ENCODE measurements at regions not wholly inside any gene's neighbourhood (a gene's known extent, or its start where the extent isn't known, plus 50 kb on each side); places are given as distances from the start of the nearest gene placed in this dataset.

GRCh38 chr2:144825331-144826020 is 305.6 kb upstream of the ZEB2 start:
- TF ChIP-seq SPI1 (IDR thresholded peaks at IDR 0.05; ENCODE audit: borderline replicate concordance, low read depth): no peak
- no peaks in the 10 kb centered on the region for H3K27me3 ChIP-seq (ENCODE audit: insufficient read depth, poor library complexity, severe bottlenecking)
- no peak overlapping the region for H3K4me3 ChIP-seq (replicated peaks; ENCODE audit: insufficient read depth, low read length)
- DNase-seq (ENCODE audit: low read depth in 1 of 2, low spot score in 1 of 2): peak in 1 of 2 experiments; percentile 9
- no peak overlapping the region for H3K27ac ChIP-seq (replicated peaks)

GRCh38 chr2:144824306-144825080 is 304.6 kb upstream of the ZEB2 start:
- Histone ChIP-seq H3K4me3 (replicated peaks; ENCODE audit: insufficient read depth, low read length) (no peak overlapping the region), H3K27ac (replicated peaks) (no peak overlapping the region), H3K27me3 (ENCODE audit: insufficient read depth, poor library complexity, severe bottlenecking) (no peaks in the 10 kb centered on the region)
- DNase-seq (ENCODE audit: low read depth in 1 of 2, low spot score in 1 of 2): no peak
- TF ChIP-seq GABPA (IDR thresholded peaks at IDR 0.05; ENCODE audit: low read depth) (no peak), REST (IDR thresholded peaks at IDR 0.05; ENCODE audit: insufficient replicate concordance, low read depth) (no peak), SPI1 (IDR thresholded peaks at IDR 0.05; ENCODE audit: borderline replicate concordance, low read depth) (no peak), CTCF (IDR thresholded peaks at IDR 0.05; ENCODE audit: insufficient read depth, low read length) (no peak)

- no peak for DNase-seq (ENCODE audit: low read depth in 1 of 2, low spot score in 1 of 2)
- H3K27ac ChIP-seq (replicated peaks): no peak overlapping the region
Measured at GRCh38 chr2:144822966-144823365, 303.0 kb upstream of the ZEB2 start.

GRCh38 chr2:144812288-144812687 is 292.4 kb upstream of the ZEB2 start:
- no peak for TF ChIP-seq REST (IDR thresholded peaks at IDR 0.05; ENCODE audit: insufficient replicate concordance, low read depth)
- TF ChIP-seq GABPA (IDR thresholded peaks at IDR 0.05; ENCODE audit: low read depth): no peak
- TF ChIP-seq SPI1 (IDR thresholded peaks at IDR 0.05; ENCODE audit: borderline replicate concordance, low read depth): no peak
- no peak for TF ChIP-seq CTCF (IDR thresholded peaks at IDR 0.05; ENCODE audit: insufficient read depth, low read length)
- no peak for TF ChIP-seq POLR2AphosphoS5 (IDR thresholded peaks at IDR 0.05; ENCODE audit: low read depth)
- no peak for DNase-seq (ENCODE audit: low read depth in 1 of 2, low spot score in 1 of 2)
- H3K4me3 ChIP-seq (replicated peaks; ENCODE audit: insufficient read depth, low read length): no peak overlapping the region
- H3K27ac ChIP-seq (replicated peaks): no peak overlapping the region
- H3K27me3 ChIP-seq (ENCODE audit: insufficient read depth, poor library complexity, severe bottlenecking): no peaks in the 10 kb centered on the region

More at GRCh38 chr2:144822966-144823365, 303.0 kb upstream of the ZEB2 start:
- Histone ChIP-seq H3K4me3 (replicated peaks; ENCODE audit: insufficient read depth, low read length) (no peak overlapping the region), H3K27me3 (ENCODE audit: insufficient read depth, poor library complexity, severe bottlenecking) (no peaks in the 10 kb centered on the region)
- no peak for TF ChIP-seq GABPA (IDR thresholded peaks at IDR 0.05; ENCODE audit: low read depth)
- TF ChIP-seq POLR2AphosphoS5 (IDR thresholded peaks at IDR 0.05; ENCODE audit: low read depth): no peak

Data from HL-60 (cell line).